ENCODE measurements at regions not wholly inside any gene's neighbourhood (a gene's known extent, or its start where the extent isn't known, plus 50 kb on each side); places are given as distances from the start of the nearest gene placed in this dataset.

DNA sequence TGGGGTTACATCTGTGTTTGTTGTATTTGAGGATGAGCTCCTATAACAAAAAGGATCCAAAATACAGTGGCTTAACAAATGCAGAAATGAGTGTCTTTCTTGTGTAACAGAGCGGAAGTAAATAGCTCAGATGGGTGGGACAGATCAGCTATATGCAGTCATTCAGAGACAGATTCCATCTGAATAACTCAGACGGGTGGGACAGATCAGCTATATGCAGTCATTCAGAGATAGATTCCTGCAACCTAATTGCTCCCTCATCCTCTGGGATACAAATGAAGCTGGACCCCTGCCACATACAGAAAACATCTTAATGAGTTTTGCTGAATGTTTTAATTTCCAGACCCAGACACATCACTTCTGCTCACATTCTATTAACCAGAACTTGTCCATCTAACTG lies 332.3 kb downstream of the BCKDHB start:
- no peak for TF ChIP-seq POLR2A (IDR thresholded peaks at IDR 0.05; ENCODE audit: extremely low read depth, insufficient read length)
- TF ChIP-seq CTCF (IDR thresholded peaks at IDR 0.05; ENCODE audit: low read depth, low read length) = no peak

Data from NB4 (cell line).